GM18858 (cell line): ENCODE measurements at regions not wholly inside any gene's neighbourhood (a gene's known extent, or its start where the extent isn't known, plus 50 kb on each side); places are given as distances from the start of the nearest gene placed in this dataset.
"Not testable (repeated sequence)": the region's sequence is repeated elsewhere in the genome, so short reads cannot be mapped to it uniquely, and the experiment has no call there.

Experiments used
- ATAC-seq: cut with Tn5 transposase; IDR thresholded peaks from one replicate; pipeline ENCODE4 v1.9.1; 2021; ENCODE audit not compliant: unreplicated experiment

GRCh38 chr2:16374671-16375070 lies 291.0 kb downstream of the CYRIA start:
- ATAC-seq, result no peak

- no peak for ATAC-seq
Observed at GRCh38 chr2:16373341-16373740, 292.3 kb downstream of the CYRIA start.

DNA sequence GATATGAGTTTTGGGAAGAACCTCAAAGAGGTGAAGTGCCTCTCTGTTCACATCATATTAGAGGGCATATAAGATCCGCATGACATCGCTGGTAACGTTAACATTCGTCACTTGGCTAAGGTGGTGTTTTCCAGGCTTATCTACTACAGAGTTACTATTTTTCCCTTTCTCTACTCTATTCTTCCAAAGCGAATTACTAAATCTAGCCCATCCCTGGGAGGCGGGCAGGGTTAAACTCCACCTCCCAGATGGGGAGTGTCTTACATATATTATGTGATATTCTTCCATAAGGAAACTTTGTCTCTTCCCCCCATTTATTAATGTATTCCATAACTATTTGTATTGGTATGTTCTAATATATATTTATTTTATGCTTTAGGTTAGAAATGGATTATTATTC lies 293.9 kb downstream of the CYRIA start:
- ATAC-seq, result no peak

DNA sequence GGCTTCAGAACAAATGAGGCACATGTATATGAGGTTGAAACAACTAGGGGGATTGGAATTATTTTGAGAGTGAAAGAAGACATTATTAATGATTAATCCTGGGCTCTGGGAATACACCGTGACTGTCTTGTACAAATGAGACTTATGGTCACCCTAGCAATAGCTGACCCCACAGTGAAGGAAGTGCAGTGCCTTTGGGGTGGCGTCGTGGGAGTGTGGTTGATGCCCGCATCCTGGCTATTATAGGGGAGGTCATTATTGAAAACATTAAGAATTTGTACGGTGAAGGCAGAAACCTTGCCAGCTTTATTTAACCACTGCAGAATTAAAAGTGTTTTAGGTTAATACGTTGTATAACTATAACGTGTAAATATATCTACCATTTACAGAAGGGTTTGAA lies 296.7 kb downstream of the CYRIA start:
- no peak for ATAC-seq

GRCh38 chr2:16368328-16368727 lies 297.3 kb downstream of the CYRIA start:
- no peak for ATAC-seq

- ATAC-seq, result no peak
Observed at GRCh38 chr2:16365366-16365765, 300.3 kb downstream of the CYRIA start.

DNA sequence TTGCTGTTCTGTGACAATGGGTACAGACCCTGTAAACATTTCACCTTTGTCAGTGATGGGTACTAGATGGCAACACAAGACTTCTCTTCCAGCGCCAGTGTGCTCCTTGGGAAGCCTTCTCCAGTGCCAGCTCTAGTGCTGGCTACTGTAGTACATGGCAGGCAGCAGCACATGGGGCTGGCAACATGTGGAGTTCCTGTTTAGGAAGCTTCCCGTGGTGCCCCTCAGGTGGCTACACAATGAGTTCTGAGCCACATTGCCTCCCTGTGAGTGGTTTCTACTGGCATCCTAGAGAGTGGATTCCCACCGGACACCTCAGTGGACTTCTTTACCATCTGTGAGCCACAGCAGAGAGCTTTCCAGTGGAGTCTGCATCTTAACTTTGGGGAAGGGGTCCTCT lies 302.1 kb downstream of the CYRIA start:
- no peak for ATAC-seq

- ATAC-seq, result no peak
Observed at GRCh38 chr2:16362611-16363010, 303.0 kb downstream of the CYRIA start.

DNA sequence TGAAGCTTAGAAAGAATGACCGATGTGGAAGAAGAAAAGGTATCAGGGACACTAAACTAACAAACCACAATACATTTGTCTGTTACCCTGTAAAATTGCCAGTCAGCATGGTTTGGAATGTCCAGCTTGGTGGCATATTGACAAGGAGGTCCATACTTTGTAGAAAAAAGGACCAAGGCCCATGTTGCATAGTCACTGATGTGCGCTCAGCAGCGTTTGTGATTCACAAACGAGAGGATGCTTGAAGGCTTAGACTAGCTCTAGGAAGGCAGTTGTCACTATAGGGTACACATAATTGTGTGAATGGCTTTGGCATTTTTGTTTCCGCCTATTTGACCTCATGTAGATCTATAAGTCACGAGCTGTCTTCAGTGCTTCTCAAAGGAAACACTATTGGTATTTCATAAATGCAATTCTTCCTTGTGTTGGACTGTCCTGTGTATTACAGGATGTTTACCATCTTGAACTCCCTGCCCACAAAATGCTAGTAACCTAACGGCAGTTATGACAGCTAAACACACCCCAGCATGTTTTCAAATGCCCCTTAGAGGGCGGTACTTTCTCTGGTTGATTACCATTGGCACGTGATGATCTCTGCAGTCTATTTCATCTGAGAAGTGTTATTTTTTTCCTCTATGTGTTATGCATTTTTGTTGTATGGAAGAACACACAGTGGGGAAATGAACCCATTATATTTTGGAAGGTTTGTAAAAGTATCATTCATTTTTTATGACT lies 304.2 kb downstream of the CYRIA start:
- no peak for ATAC-seq

GRCh38 chr2:16359961-16360360 lies 305.7 kb downstream of the CYRIA start:
- ATAC-seq, result no peak

GRCh38 chr2:16357188-16357587 lies 308.4 kb downstream of the CYRIA start:
- no peak for ATAC-seq

DNA sequence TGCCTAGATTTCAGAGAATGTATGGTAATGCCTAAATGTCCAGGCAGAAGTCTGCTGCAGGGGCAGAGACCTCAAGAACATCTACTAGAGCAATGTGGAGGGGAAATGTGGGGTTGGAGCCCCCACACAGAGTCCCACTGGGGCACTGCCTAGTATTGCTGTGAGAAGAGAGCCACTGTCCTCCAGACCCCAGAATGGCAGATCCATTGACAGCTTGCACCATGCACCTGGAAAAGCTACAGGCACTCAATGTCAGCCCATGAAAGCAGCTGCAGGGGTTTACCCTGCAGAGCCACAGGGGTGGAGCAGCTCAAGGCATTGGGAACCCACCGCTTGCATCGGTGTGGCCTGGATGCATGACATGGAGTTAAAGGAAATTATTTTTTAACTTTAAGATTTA lies 314.1 kb downstream of the CYRIA start:
- ATAC-seq, result no peak

- ATAC-seq, result no peak
Observed at GRCh38 chr2:16351137-16351536, 314.5 kb downstream of the CYRIA start.

- ATAC-seq, result no peak
Observed at GRCh38 chr2:16350211-16350610, 315.4 kb downstream of the CYRIA start.

- no peak for ATAC-seq
Observed at GRCh38 chr2:16349811-16350210, 315.8 kb downstream of the CYRIA start.

GRCh38 chr2:16348821-16349515 lies 316.7 kb downstream of the CYRIA start:
- no peak for ATAC-seq

- no peak for ATAC-seq
Observed at GRCh38 chr2:16346671-16347070, 319.0 kb downstream of the CYRIA start.

- not testable (repeated sequence) for ATAC-seq
Observed at GRCh38 chr2:16345231-16345630, 320.4 kb downstream of the CYRIA start.

GRCh38 chr2:16339206-16339605 lies 326.4 kb downstream of the CYRIA start:
- no peak for ATAC-seq

GRCh38 chr2:16338026-16338425 lies 327.6 kb downstream of the CYRIA start:
- ATAC-seq, result no peak

DNA sequence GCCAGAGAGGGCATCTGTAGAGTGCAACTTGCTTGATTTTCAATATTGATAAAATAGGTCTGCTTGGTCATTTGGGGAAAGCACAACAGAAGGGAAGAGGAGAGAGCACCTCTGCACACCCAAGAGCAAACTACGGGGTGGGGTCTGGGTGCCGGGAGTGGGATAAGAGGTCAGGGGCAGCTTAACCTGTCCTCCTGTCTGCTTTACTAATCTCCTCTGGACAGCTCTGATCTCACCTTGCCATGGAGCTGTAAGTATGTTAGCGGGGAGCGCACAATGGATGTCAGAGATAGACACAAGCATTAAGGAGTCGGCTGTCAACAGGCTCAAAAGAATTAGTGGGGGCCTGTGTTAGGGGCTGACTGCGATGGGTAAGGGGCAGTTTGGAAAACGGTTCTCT lies 328.7 kb downstream of the CYRIA start:
- no peak for ATAC-seq

- no peak for ATAC-seq
Observed at GRCh38 chr2:16336491-16336890, 329.1 kb downstream of the CYRIA start.

DNA sequence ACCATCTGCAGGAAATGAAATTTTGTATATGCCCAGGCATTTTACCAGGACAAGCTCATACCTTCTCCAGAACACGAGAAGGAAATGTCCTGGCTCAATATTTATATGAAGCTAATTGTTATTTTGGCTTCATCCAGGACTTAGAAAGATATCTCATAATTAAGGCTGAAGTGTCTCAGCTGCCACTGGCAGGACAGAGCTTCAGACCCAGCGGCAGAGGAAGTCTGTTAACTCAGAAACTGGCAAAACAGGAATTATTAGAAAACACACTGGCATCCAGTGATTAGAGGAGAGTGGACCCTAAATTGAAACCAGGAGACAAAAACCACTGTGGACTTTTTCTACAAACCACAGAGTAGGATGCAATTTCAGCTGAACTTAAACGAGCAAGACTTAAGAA lies 329.7 kb downstream of the CYRIA start:
- no peak for ATAC-seq
